ENCODE measurements at regions not wholly inside any gene's neighbourhood (a gene's known extent, or its start where the extent isn't known, plus 50 kb on each side); places are given as distances from the start of the nearest gene placed in this dataset.

GRCh38 chr9:97747201-97747965, 50.2 kb upstream of the XPA start:
- Mint-ChIP-seq H3K9me3 (no peaks in the 10 kb centered on the region), H3K4me1 (no peaks in the 10 kb centered on the region), H3K4me3 (no peak overlapping the region), H3K27ac (no peak overlapping the region), H3K36me3 (no peaks in the 10 kb centered on the region), H3K27me3 (peaks cover 61% of the 10 kb centered on the region)
- CTCF ChIA-PET: no interaction called here
- no peak for DNase-seq

GRCh38 chr9:97748525-97748924, 51.4 kb upstream of the XPA start:
- Mint-ChIP-seq H3K4me3 (no peak overlapping the region), H3K4me1 (no peaks in the 10 kb centered on the region), H3K36me3 (no peaks in the 10 kb centered on the region), H3K27me3 (peaks cover 59% of the 10 kb centered on the region), H3K27ac (no peak overlapping the region), H3K9me3 (no peaks in the 10 kb centered on the region)
- no peak for DNase-seq
- CTCF ChIA-PET: interaction anchor here (0.5 kb wide), 1 partner anchor 1346 kb away, joined by 4 read pairs; no protein-coding TSS in a partner anchor

- no peaks in the 10 kb centered on the region for H3K9me3 Mint-ChIP-seq
- H3K36me3 Mint-ChIP-seq: no peaks in the 10 kb centered on the region
- no peak for DNase-seq
- CTCF ChIA-PET: no interaction called here
- peaks cover 55% of the 10 kb centered on the region for H3K27me3 Mint-ChIP-seq
- H3K27ac Mint-ChIP-seq: no peak overlapping the region
- no peak overlapping the region for H3K4me3 Mint-ChIP-seq
- no peaks in the 10 kb centered on the region for H3K4me1 Mint-ChIP-seq
Observed at GRCh38 chr9:97749928-97750327, 52.8 kb upstream of the XPA start.

- no peak for DNase-seq
- Mint-ChIP-seq H3K27me3 (peaks cover 48% of the 10 kb centered on the region), H3K4me1 (no peaks in the 10 kb centered on the region), H3K4me3 (no peak overlapping the region), H3K36me3 (no peaks in the 10 kb centered on the region), H3K9me3 (no peaks in the 10 kb centered on the region), H3K27ac (no peak overlapping the region)
- CTCF ChIA-PET: no interaction called here
Observed at GRCh38 chr9:97751531-97751930, 54.4 kb upstream of the XPA start.

- Mint-ChIP-seq H3K9me3 (no peaks in the 10 kb centered on the region), H3K27ac (no peak overlapping the region), H3K36me3 (no peaks in the 10 kb centered on the region), H3K4me1 (no peaks in the 10 kb centered on the region), H3K27me3 (peaks cover 51% of the 10 kb centered on the region), H3K4me3 (no peak overlapping the region)
- CTCF ChIA-PET: no interaction called here
- DNase-seq: no peak
Observed at GRCh38 chr9:97752274-97752673, 55.1 kb upstream of the XPA start.

GRCh38 chr9:97753364-97753763, 56.2 kb upstream of the XPA start:
- no peak for DNase-seq
- no peaks in the 10 kb centered on the region for H3K9me3 Mint-ChIP-seq
- H3K4me1 Mint-ChIP-seq: no peaks in the 10 kb centered on the region
- CTCF ChIA-PET: no interaction called here
- H3K4me3 Mint-ChIP-seq: no peak overlapping the region
- H3K36me3 Mint-ChIP-seq: no peaks in the 10 kb centered on the region
- H3K27me3 Mint-ChIP-seq: peaks cover 48% of the 10 kb centered on the region
- no peak overlapping the region for H3K27ac Mint-ChIP-seq

- Mint-ChIP-seq H3K4me3 (no peak overlapping the region), H3K36me3 (no peaks in the 10 kb centered on the region), H3K27ac (no peak overlapping the region), H3K4me1 (no peaks in the 10 kb centered on the region), H3K27me3 (peaks cover 46% of the 10 kb centered on the region), H3K9me3 (no peaks in the 10 kb centered on the region)
- DNase-seq: no peak
- CTCF ChIA-PET: no interaction called here
Observed at GRCh38 chr9:97753975-97754374, 56.8 kb upstream of the XPA start.

- Mint-ChIP-seq H3K27ac (no peak overlapping the region), H3K4me1 (no peaks in the 10 kb centered on the region), H3K27me3 (peaks cover 50% of the 10 kb centered on the region), H3K9me3 (no peaks in the 10 kb centered on the region), H3K4me3 (no peak overlapping the region), H3K36me3 (no peaks in the 10 kb centered on the region)
- DNase-seq: no peak
- CTCF ChIA-PET: no interaction called here
Observed at GRCh38 chr9:97755618-97756267, 58.6 kb upstream of the XPA start.

- Mint-ChIP-seq H3K4me1 (no peaks in the 10 kb centered on the region), H3K27me3 (peaks cover 62% of the 10 kb centered on the region), H3K27ac (no peak overlapping the region), H3K4me3 (no peak overlapping the region), H3K36me3 (no peaks in the 10 kb centered on the region), H3K9me3 (no peaks in the 10 kb centered on the region)
- CTCF ChIA-PET: no interaction called here
- DNase-seq: no peak
Observed at GRCh38 chr9:97756991-97757390, 59.9 kb upstream of the XPA start.

GRCh38 chr9:97758334-97758916, 61.3 kb upstream of the XPA start:
- Mint-ChIP-seq H3K36me3 (no peaks in the 10 kb centered on the region), H3K4me1 (no peaks in the 10 kb centered on the region), H3K4me3 (no peak overlapping the region), H3K27me3 (peaks cover 68% of the 10 kb centered on the region), H3K27ac (no peak overlapping the region), H3K9me3 (no peaks in the 10 kb centered on the region)
- CTCF ChIA-PET: no interaction called here
- DNase-seq: no peak

GRCh38 chr9:97759581-97760288, 62.6 kb upstream of the XPA start:
- no peak overlapping the region for H3K4me3 Mint-ChIP-seq

GRCh38 chr9:97761056-97761598, 64.0 kb upstream of the XPA start:
- CTCF ChIA-PET: no interaction called here
- no peak overlapping the region for H3K4me3 Mint-ChIP-seq
- DNase-seq: no peak
- H3K4me1 Mint-ChIP-seq: no peaks in the 10 kb centered on the region
- peaks cover 70% of the 10 kb centered on the region for H3K27me3 Mint-ChIP-seq
- no peak overlapping the region for H3K27ac Mint-ChIP-seq
- H3K9me3 Mint-ChIP-seq: no peaks in the 10 kb centered on the region
- H3K36me3 Mint-ChIP-seq: no peaks in the 10 kb centered on the region

More at GRCh38 chr9:97759581-97760288, 62.6 kb upstream of the XPA start:
- H3K9me3 Mint-ChIP-seq: no peaks in the 10 kb centered on the region
- H3K4me1 Mint-ChIP-seq: no peaks in the 10 kb centered on the region
- peaks cover 68% of the 10 kb centered on the region for H3K27me3 Mint-ChIP-seq
- CTCF ChIA-PET: no interaction called here
- no peak overlapping the region for H3K27ac Mint-ChIP-seq
- no peaks in the 10 kb centered on the region for H3K36me3 Mint-ChIP-seq
- no peak for DNase-seq

- H3K4me3 Mint-ChIP-seq: no peak overlapping the region
- no peak overlapping the region for H3K27ac Mint-ChIP-seq
- H3K27me3 Mint-ChIP-seq: peaks cover 75% of the 10 kb centered on the region
- CTCF ChIA-PET: no interaction called here
- H3K4me1 Mint-ChIP-seq: no peaks in the 10 kb centered on the region
- DNase-seq: no peak
- H3K36me3 Mint-ChIP-seq: no peaks in the 10 kb centered on the region
- no peaks in the 10 kb centered on the region for H3K9me3 Mint-ChIP-seq
Observed at GRCh38 chr9:97761879-97762278, 64.7 kb upstream of the XPA start.

GRCh38 chr9:97763874-97764273, 66.7 kb upstream of the XPA start:
- Mint-ChIP-seq H3K4me3 (no peak overlapping the region), H3K9me3 (no peaks in the 10 kb centered on the region), H3K27me3 (peaks cover 62% of the 10 kb centered on the region), H3K4me1 (no peaks in the 10 kb centered on the region), H3K27ac (no peak overlapping the region), H3K36me3 (no peaks in the 10 kb centered on the region)
- no peak for DNase-seq
- CTCF ChIA-PET: no interaction called here
